GM12865 (cell line): ENCODE measurements at regions not wholly inside any gene's neighbourhood (a gene's known extent, or its start where the extent isn't known, plus 50 kb on each side); places are given as distances from the start of the nearest gene placed in this dataset.
"Not testable (repeated sequence)": the region's sequence is repeated elsewhere in the genome, so short reads cannot be mapped to it uniquely, and the experiment has no call there.

Experiments
- DNase-seq: peaks from one replicate; pipeline ENCODE4 v3.0.0; 2010; ENCODE audit warnings: low read depth
- H3K4me3 ChIP-seq: 2 replicates; pipeline ENCODE4 v1.5.1; 2011; ENCODE audit warnings: mild to moderate bottlenecking, low read depth, low read length, control low read depth
- TF ChIP-seq, protein P1 (sequence below): IDR thresholded peaks from 2 replicates; pipeline ENCODE4 v1.5.1; 2011; ENCODE audit warnings: low read length, control low read depth, low read depth, inconsistent platforms; ENCODE audit not compliant: insufficient read depth; ENCODE audit errors: missing control alignments

DNA sequence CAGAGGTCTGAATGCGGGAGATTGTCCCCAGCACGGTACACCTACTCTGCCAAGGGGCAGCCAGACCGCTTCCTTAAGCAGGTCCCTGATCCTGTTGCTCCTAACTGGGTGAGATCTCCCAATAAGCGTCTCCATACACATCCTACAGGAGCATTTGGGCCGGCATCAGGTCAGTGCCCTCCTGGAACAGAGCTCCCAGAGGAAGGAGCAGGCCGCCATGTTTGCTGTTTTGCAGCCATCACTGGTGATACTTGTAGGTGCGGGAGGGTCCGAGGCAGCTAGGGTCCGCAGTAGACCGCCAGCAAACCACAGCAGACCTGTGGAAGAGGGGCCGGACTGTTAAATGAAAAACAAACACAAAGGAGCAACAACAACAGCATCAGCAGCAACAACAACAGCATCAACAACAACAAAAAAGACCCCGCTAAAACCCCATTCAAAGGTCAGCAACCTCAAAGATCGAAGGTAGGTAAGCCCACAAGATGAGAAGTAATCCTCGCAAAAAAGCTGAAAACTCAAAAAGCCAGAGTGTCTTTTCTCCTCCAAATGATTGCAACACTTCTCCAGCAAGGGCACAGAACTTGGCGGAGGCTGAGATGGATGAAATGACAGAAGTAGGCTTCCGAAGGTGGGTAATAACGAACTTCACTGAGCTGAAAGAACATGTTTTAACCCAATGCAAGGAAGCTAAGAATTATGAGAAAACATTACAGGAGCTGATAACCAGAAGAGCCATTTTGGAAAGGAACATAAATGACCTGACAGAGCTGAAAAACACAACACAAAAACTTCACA is 79.0 kb upstream of the CDH7 start:
- TF ChIP-seq, protein P1, sequence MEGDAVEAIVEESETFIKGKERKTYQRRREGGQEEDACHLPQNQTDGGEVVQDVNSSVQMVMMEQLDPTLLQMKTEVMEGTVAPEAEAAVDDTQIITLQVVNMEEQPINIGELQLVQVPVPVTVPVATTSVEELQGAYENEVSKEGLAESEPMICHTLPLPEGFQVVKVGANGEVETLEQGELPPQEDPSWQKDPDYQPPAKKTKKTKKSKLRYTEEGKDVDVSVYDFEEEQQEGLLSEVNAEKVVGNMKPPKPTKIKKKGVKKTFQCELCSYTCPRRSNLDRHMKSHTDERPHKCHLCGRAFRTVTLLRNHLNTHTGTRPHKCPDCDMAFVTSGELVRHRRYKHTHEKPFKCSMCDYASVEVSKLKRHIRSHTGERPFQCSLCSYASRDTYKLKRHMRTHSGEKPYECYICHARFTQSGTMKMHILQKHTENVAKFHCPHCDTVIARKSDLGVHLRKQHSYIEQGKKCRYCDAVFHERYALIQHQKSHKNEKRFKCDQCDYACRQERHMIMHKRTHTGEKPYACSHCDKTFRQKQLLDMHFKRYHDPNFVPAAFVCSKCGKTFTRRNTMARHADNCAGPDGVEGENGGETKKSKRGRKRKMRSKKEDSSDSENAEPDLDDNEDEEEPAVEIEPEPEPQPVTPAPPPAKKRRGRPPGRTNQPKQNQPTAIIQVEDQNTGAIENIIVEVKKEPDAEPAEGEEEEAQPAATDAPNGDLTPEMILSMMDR = no peak
- H3K4me3 ChIP-seq = no peak overlapping the region
- no peak for DNase-seq

DNA sequence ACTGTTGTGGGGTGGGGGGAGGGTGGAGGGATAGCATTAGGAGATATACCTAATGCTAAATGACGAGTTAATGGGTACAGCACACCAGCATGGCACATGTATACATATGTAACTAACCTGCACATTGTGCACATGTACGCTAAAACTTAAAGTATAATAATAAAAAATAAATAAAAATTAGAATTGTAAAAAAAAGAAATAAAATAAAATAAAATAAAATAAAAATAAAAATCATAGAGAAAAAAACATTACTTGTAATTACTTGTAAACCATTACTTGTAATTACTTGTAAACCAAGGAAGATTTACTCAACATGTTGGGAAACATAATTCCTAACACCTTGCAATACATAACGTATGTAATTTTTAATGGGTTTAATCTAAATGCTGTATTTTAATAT is 80.7 kb upstream of the CDH7 start:
- H3K4me3 ChIP-seq, DNase-seq: not testable (repeated sequence)

DNA sequence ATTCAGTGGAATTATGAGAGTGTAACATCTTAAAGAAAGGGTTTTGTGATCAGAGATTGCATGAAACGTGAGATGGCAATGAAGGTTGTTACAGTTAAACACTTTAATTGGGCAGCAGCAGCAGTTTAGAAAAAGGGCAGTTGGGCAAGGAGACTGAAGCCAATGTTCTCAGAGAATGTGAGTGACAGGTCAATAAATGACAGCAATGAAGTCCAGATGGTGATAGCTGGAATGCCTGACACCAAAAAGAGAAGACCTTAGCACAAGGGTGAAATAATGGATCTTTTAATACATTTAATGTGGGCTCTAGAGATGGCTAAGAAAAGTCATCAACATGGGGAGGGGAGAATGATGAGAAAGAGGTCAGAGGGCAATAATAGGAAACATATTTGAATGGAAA is 89.4 kb upstream of the CDH7 start:
- TF ChIP-seq, protein P1 = no peak
- H3K4me3 ChIP-seq = no peak overlapping the region
- DNase-seq = no peak

DNA sequence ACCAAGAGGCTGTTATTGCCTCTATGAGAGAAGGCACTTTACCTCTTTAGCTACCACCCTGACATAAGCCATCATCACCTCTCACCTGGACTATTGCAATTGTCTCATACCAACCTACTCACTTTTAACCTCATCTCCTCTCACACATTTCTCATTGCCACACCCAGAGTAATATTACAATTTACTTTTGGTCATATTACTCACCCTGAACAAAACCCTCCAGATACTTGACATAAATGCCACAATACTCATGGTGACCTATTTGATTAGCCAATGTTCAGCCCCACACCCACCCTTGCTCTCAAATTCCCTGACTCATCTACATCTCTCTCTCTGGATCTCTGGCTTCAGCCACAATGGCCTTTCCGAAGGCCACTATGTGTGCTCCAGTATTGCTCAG is 90.9 kb upstream of the CDH7 start:
- no peak for DNase-seq
- no peak overlapping the region for H3K4me3 ChIP-seq
- TF ChIP-seq, protein P1 = no peak

DNA sequence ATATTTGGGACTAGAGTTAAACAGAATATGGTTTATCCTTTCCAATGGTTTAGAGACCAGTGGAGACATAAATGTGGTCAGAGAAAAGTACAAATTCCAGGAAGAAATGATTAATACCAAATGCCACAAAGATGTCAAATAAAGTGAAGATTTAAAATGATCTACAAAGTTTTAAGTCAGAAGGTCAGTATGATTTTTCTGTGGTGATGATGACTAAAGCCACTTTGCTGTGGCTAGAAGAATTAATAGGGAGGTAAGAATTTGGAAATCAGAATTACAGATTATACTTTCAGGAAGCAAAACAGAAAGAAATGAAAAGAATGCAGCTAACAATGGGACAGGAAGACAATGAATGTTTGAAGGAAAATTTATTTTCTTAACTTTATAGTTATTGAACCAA is 91.5 kb upstream of the CDH7 start:
- no peak overlapping the region for H3K4me3 ChIP-seq
- DNase-seq = no peak
- TF ChIP-seq, protein P1 = no peak

DNA sequence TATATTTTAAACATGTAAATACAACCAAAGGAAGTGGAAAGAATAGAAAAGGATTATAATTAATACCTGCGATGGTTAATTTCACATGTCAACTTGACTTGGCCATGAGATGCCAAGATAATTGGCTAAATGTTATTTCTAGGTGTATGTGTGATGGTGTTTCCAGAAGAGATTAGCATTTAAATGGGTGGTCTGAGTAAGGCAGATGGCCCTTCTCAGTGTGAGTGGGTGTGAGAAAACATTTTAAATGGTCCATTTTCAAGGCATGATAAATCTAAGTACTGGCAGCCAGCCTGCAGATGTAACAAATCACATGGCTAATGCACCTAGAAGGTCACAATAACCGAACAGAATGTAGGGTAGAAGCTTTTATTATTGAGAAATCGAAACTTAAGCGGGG is 99.6 kb upstream of the CDH7 start:
- TF ChIP-seq, protein P1 = no peak
- DNase-seq = no peak

DNA sequence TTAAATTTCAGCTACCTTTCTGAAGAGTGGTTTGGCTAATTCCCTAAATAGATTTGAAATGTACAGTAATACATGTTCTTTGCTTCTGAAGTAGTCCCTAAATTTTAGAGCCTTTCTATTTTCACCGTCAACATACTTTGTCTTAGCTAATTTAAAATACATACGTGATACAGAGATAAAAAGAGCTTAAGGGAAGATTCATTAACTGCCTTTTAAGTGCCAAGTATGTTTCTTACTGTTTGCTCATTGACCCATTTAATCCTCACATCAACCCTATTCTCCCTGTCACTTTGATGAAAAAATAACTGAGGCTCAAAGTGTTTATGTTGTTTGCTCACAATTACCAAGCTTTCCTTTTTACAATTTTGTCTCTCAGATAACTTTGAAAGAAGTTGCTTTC is 118.6 kb upstream of the CDH7 start:
- TF ChIP-seq, protein P1 = no peak
- no peak for DNase-seq
- no peak overlapping the region for H3K4me3 ChIP-seq

More for the DNA sequence above, 99.6 kb upstream of the CDH7 start:
- no peak overlapping the region for H3K4me3 ChIP-seq
